Lower leg skin (tissue), 3 donors: ENCODE measurements at regions not wholly inside any gene's neighbourhood (a gene's known extent, or its start where the extent isn't known, plus 50 kb on each side); places are given as distances from the start of the nearest gene placed in this dataset.

Experiments used
- CTCF ChIP-seq, 3 donors: fragments of 450-650 bp; IDR thresholded peaks; one replicate each; pipeline ENCODE4 v1.5.1; 2016; ENCODE audit warnings: antibody characterized with exemption in 3 of 3, mild to moderate bottlenecking in 3 of 3, moderate library complexity in 2 of 3
- POLR2A ChIP-seq, 2 donors: fragments of 450-650 bp; IDR thresholded peaks; one replicate each; pipeline ENCODE4 v1.6.1; 2016 to 2017; ENCODE audit warnings: antibody characterized with exemption in 2 of 2, mild to moderate bottlenecking in 1 of 2, moderate library complexity in 1 of 2

- TF ChIP-seq CTCF (IDR thresholded peaks at IDR 0.05), result no peak
- TF ChIP-seq POLR2A (IDR thresholded peaks at IDR 0.05), result no peak
Observed at GRCh38 chr10:16260388-16260787, 176.4 kb upstream of the PTER start.
